ENCODE measurements at regions not wholly inside any gene's neighbourhood (a gene's known extent, or its start where the extent isn't known, plus 50 kb on each side); places are given as distances from the start of the nearest gene placed in this dataset.
"Not testable (repeated sequence)": the region's sequence is repeated elsewhere in the genome, so short reads cannot be mapped to it uniquely, and the experiment has no call there.

DNA sequence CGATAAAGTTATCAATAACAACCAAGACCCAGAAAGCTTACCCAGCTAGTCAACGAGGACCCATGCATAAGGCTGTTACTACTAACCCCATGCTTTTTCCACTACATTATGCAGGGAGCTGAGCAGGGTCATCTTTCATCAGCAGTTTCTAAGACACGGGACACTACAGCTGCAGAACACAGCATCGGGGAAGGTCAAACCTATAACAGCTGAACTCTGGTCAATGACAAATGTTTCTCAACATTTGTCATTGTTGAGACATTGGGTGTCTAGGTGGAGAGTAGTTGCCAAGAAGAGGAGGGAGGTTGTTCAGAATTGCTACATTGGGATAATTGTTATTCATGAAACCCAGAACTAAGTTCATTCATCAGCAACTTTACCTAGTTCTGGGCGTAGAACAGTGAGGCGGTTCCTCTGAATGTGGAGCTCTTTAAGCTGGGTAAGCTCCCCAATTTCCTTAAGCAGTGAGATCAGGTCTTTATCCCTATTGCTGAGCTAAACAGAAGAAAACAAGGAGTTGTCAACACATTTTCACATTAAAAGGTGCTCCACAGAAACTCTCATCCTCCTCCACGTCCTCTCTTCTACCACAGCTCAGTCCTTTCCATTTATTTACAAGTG, 105.6 kb downstream of the ZNF22 start:
- DNase-seq (ENCODE audit: low spot score), result no peak
- in situ Hi-C loops (cut with MboI; ENCODE audit: low pct_unique_long_range_greater_than_20kb, low sequenced_read_pairs, unreplicated experiment), result no loop called here
- TF ChIP-seq, protein P1, sequence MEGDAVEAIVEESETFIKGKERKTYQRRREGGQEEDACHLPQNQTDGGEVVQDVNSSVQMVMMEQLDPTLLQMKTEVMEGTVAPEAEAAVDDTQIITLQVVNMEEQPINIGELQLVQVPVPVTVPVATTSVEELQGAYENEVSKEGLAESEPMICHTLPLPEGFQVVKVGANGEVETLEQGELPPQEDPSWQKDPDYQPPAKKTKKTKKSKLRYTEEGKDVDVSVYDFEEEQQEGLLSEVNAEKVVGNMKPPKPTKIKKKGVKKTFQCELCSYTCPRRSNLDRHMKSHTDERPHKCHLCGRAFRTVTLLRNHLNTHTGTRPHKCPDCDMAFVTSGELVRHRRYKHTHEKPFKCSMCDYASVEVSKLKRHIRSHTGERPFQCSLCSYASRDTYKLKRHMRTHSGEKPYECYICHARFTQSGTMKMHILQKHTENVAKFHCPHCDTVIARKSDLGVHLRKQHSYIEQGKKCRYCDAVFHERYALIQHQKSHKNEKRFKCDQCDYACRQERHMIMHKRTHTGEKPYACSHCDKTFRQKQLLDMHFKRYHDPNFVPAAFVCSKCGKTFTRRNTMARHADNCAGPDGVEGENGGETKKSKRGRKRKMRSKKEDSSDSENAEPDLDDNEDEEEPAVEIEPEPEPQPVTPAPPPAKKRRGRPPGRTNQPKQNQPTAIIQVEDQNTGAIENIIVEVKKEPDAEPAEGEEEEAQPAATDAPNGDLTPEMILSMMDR (IDR thresholded peaks at IDR 0.05; ENCODE audit: extremely low read depth, insufficient read depth, missing control alignments), result no peak

DNA sequence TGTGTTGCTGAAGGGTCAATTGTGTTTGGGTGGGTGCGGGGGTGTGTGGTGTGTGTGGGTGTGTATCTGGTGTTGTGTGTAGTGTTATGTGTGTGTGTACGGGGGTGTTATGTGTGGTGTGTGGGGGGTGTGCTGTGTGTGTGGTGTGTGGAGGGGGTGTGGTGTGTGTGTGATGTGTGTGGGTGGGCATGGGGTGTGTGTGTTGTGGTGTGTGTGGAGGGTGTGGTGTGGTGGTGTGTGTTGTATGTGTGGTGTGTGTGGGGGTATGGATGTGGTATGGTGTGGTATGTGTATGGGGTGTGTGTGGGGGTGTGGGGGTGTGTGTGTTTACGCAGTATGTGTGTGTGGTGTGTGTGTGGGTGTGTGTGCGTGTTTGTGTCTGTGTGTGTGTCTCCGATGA, 110.8 kb downstream of the ZNF22 start:
- TF ChIP-seq, protein P1 (IDR thresholded peaks at IDR 0.05; ENCODE audit: extremely low read depth, insufficient read depth, missing control alignments), result no peak
- no peak for DNase-seq (ENCODE audit: low spot score)
- in situ Hi-C loops (cut with MboI; ENCODE audit: low pct_unique_long_range_greater_than_20kb, low sequenced_read_pairs, unreplicated experiment), result no loop called here

DNA sequence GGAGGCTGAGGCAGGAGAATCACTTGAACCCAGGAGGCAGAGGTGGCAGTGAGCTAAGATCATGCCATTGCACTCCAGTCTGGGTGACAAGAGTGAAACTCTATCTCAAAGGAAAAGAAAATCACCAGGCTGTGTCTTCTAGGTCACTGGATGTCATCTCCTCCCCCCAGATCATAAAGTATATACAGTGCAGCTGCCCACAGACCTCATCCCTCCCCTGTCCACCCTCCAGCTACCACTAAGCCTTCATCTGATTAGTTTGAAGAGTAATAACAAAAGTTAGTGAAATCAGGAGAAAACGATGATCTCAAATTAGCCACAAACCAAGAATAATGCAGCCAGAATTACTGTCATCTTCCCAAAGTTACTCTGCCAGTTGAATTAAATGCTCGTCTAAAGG, 117.2 kb downstream of the ZNF22 start:
- in situ Hi-C loops (cut with MboI; ENCODE audit: low pct_unique_long_range_greater_than_20kb, low sequenced_read_pairs, unreplicated experiment); DNase-seq (ENCODE audit: low spot score): not testable (repeated sequence)

DNA sequence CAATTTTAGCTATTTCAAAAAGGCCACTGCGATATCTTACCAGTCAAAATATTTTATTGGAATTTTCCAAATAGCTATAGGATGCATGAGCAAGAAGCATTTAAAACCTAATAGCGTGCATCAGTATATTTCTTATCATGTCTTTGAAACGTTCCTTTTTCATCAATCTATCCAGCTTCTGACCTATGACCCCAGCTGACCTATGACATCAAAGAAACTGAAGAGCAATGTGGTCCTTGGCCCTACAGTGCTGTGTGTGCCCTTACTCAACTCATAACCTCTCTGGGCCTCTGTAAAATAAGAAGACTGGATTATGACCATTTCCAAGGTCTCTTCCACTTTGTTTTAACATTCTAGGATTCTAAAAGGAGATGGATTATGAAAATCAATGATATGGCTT, 118.2 kb downstream of the ZNF22 start:
- in situ Hi-C loops (cut with MboI; ENCODE audit: low pct_unique_long_range_greater_than_20kb, low sequenced_read_pairs, unreplicated experiment), result no loop called here
- TF ChIP-seq, protein P1 (IDR thresholded peaks at IDR 0.05; ENCODE audit: extremely low read depth, insufficient read depth, missing control alignments), result no peak

DNA sequence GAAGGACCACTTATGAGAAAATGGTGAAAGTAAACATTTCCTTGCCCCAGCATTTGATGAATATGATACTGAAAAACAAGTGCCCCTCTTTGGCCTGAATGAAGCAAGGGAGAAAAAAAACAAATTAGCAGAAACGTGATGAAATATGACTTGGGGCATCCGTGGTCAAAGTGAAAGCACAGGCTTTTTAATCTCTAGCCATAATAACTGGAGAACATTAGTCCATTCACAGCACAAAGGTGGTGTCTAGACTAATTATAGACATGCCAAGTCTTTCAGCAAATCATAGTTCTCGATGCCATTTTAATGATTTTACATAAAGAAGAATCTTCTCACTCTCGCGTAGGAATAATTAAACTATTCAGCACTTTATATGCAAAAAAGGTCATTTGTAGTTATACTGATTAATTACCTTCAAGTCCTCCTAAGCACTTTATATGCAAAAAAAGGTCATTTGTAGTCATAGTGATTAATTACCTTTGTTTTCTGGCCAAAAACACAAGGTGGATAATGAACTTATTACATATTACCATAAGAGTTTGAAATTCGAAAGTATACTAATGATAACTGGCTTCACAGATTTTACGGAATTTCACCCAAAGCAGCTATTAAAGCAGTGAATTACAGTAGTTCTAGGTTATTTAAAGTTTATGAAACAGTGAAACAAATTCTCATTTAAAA, 121.6 kb downstream of the ZNF22 start:
- in situ Hi-C loops (cut with MboI; ENCODE audit: low pct_unique_long_range_greater_than_20kb, low sequenced_read_pairs, unreplicated experiment); DNase-seq (ENCODE audit: low spot score): not testable (repeated sequence)

More for the DNA sequence above, 118.2 kb downstream of the ZNF22 start:
- no peak for DNase-seq (ENCODE audit: low spot score)

DNA sequence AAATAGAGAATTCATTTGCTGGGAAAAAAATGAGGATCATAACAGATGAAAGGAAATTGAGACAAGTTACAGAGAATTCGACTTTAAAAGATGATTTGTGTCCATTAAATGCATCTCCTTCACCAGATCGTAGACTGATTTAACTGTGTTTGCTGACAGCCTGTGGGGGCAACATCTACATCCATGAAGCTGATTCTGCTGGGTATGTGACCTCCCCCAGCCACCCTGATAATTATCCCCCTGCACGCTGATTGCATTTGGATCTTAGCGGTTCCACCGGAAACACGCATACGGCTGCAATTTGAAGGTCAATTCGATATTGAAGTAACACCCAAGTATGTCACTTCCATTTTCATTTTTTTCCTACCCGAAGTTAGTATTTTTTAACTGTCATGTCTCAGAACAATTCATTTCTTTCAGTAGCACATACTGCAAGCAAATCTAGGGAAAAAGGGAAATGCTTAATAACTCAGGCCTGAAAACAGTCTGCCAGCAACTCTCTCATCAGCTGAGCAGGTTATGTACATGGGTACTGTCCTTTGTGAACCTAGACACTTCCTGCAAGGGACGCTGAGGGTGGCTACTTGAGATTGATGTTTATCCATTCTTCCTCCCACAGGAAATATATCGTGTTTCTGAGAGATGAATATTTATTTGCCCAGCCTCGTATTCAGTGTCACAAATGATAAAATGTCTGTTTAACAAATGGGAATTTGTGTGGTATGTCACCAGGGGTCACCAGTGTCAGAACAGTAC, 134.9 kb downstream of the ZNF22 start:
- in situ Hi-C loops (cut with MboI; ENCODE audit: low pct_unique_long_range_greater_than_20kb, low sequenced_read_pairs, unreplicated experiment), result no loop called here
- DNase-seq (ENCODE audit: low spot score), result no peak
- TF ChIP-seq, protein P1 (IDR thresholded peaks at IDR 0.05; ENCODE audit: extremely low read depth, insufficient read depth, missing control alignments), result no peak

DNA sequence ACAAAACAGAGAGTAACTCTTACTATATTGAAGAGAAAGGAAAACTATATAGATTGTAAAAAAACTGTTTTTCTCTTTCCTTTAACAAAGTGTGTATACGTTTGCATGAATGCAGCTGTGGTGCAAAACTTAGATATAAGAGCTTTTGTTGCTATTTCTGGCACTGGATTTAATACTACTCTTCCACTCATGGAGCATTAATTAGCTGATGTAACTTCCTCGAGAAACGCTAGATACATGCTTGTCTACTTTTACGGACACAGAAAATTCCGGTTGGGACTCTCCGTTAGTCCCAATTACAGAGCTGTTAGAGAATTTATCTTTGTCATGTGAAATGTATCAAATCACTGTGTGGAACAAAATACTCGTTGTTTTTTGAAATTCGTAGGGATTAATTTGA, 135.5 kb downstream of the ZNF22 start:
- TF ChIP-seq, protein P1 (IDR thresholded peaks at IDR 0.05; ENCODE audit: extremely low read depth, insufficient read depth, missing control alignments), result no peak
- no peak for DNase-seq (ENCODE audit: low spot score)
- in situ Hi-C loops (cut with MboI; ENCODE audit: low pct_unique_long_range_greater_than_20kb, low sequenced_read_pairs, unreplicated experiment), result no loop called here

Data from GM13977 (cell line).